LHCN-M2 (cell line): ENCODE measurements at regions not wholly inside any gene's neighbourhood (a gene's known extent, or its start where the extent isn't known, plus 50 kb on each side); places are given as distances from the start of the nearest gene placed in this dataset.

ENCODE experiments used
- DNase-seq: peaks from one replicate; pipeline ENCODE4 v3.0.0-alpha.2; 2012; ENCODE audit warnings: low read depth

DNA sequence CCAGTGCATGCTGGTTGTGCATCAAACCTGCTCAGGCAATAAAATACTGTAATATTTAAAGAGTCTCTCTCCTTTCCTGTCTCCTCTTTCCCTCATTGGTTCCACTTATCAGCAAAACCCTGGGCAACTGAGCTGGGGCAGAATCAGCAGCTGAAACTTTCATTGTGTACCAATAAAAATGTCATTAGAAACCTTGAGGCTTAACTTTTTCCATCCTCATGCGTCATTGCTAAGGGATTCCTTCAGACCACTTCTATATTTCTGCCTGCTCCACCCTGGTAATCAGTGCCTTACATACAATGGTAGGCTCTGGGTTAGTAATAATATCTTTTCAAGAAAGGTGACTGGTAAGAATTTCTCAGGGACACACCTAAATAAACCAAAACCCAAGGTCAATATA is 880.3 kb downstream of the RPA4 start:
- DNase-seq, result no peak

DNA sequence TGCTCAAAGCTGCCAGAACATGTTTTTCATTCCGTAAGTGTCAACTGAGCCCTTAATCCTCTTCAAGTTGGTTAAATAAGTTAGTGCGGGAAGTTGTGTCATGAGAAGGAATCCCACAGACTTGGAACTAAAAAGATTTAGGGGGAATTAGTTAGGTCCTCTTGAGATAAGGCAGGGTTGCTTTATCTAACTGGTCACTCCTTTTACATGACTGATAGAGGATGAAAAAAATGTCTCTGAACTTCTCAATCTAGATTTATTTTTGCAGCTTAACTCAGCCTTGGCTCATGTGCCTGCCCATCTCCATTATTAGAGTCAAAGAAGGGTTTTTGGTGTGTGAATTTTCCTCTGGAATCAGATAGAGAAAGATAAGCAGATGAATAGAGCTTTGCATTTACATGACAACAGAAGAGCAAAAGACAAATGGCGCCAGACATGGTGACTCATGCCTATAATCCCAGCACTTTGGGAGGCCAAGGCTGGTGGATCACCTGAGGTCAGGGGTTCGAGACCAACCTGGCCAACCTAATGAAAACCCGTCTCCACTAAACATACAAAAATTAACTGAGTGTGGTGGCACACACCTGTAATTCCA is 882.9 kb downstream of the RPA4 start:
- no peak for DNase-seq

DNA sequence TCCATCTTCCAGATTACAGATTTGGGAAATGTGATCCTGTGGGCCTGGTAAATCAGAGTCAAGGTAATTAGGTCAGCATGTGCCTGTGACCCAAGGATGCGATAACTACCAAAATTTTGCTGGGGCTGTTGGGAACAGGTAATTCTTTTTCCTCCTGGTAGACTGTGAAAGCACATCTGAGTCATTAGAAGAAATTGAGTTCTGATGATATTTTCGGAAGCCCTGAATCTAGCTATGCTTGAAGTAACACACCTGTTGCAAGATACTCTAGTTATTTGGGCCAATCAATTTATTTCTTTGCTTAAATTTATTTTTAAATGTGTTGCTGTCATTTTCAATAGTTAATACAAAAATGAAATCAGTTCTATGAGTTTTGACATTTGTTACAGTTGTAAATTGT is 903.6 kb downstream of the RPA4 start:
- DNase-seq, result no peak

DNA sequence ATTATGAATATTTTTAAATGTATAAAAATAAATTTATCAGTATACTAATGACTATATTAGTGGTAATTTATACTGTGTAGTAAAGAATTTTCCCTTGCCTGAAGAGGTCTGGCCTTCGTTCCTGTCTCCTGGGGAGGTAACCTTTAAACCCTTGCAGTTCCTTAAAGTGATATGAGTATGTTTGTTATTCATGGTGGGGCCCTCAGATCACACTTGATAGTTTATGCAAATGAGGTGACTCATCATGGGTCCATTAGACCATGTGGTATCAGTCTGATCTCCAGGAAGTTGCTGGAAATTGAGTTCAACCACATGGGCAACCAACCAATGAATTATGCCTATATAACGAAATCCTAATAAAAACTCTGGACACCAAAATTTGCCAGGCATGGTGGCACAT is 904.1 kb downstream of the RPA4 start:
- no peak for DNase-seq

DNA sequence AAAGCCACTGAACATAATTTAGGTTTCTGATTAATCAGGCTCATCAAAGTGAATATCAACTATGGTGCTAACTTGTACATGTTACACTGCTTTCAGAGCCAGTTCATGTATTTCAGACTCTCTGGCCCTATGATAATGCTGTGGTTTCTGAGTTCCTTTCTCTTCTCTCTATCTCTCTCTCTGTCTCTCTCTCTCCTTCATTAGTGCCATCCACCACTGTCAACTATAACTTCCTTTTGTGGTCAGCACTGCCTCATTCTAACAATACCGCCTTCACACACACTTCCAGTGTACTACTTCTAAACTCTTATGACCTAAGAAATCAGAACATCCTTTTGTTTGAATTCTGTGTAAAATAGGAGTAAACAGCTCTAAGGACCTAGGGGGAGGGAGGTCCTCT is 907.1 kb downstream of the RPA4 start:
- no peak for DNase-seq

DNA sequence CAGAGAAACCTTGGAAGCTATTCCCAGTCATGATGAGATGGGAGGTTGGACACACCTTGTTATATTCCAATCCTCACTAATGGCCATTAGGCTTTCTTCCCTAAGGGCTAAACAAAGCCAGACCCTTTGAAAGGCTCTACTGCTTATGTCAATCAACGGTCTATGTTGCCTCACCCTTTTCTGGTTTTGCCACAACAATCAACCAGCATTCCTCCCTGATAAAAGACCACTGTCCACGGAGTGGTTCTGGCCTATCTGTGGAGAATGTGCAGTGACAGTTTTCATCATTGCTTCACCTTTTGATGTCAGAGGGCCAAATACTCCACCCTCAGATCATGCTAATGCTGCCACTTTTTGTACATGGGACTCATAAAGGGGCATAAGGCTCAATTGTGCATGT is 913.4 kb downstream of the RPA4 start:
- DNase-seq, result no peak

DNA sequence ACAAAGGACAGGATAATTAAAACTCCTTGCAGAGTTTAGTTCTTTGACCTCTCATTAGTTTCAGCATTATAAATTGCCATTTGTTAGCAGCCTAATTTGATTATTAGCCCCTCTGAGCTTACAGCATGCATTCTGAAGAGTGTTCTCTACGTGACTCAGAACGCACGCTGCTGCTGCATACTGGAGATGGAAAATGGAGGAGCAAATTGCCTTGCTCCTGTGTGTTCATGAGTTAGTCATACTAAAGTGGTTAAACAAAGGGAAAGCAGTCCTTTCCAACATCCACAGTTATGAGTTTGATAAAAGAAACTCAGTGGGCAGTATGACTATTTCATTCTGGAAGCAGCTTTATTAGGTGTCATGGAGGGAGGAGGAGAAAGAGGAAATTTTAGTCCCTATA is 922.5 kb downstream of the RPA4 start:
- DNase-seq, result no peak

DNA sequence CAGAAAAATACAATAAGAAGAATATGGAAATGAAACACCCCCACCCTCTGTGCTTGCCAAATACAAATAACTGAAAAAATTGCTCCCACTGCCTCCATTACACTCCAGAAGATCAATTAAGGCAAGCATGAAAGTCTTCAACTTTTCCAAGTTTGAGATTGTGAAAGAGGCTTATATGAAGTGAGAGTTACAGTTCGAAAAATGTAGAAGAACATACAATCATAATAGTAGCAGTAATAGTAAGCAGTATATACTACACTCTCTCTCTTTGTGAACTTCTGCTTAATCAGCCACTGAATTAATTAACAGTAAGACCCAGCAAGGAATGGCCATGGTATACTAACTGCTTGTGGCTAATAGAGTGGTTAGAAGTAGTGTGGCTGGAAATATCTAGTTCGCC is 923.2 kb downstream of the RPA4 start:
- no peak for DNase-seq

DNA sequence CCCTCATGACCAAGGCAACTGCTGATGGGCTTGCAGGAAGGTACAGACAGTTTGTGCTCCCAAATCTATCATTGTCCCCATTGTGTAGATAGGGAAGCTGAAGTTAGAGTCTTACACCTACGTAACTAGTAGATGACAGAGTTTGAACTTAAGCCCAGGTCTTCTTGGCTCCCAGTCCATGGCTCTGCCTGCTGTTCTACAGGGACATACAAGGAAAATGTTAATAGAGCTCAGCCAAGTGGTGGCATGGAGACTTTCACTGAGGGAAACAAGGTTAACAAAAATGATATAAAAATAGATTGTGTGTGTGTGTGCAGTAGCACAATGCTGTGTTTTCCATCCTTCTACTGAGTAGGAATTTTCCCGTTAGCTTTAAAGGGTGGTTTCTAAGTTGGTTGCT is 936.5 kb downstream of the RPA4 start:
- DNase-seq, result no peak

DNA sequence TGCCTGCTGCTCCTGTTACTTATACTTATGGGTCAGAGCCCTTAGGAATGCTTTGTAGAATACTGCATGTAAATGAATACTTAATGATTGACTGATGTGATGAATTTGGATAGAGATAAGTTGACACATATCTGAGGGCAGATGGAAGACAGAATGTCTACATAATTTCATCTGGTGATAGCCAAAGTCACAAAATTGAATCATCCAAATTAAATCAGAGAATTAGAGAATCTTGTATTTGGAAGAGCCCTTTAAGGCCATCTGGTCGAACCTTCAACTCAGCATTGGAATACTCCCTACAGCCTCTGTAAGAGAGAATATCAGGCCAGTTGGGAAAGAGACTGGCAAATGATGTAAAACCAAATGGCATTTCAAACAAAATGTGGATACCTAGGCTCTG is 944.8 kb downstream of the RPA4 start:
- DNase-seq, result no peak

DNA sequence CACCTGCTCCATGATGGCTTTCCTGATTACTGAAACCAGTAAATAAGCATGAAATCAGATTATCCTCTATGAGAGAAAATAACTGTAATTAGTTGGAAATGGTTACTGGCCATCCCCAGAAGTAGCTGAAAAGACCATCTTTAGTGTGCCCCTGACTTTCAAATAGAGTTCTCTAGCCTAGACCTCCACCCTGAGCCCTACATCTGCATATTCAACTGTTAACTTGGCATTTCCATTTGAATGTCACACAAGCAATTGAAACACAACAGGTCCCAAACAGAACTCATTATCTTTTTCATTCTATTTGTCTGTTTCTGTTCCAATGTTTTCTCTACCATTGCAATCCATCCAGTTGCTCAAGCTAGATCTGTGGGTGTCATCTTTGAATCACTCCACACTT is 952.3 kb downstream of the RPA4 start:
- DNase-seq, result no peak

DNA sequence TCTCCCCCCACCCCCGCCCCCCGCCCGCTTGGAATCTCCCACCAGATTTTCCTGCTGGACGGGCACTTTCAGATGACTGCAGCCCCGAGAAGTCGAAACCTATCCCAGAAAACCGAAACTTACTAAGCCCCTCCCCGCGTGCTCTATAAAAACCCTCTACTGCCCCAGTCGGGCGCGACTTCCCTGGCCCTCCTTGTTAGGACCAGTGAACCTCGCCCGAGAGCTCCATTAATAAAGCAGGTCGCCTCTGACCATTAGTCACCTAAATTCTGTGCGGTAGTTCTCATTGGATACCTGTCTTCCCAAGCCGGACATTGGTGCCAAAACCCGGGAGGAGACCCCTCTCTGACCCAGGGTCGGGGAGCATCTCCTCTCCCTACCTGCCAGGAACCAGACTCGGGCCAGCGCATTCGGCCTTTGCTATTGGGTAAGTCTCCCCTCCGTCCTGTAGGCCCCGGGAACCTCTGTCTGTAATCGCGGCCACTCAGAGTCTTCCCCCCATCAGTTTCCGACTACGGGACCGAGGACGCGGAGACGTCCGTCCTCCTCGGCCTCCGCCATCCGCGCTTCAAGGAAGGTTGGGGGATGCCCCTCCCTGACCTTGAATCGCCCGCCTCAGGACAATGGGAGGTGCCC is 958.0 kb downstream of the RPA4 start:
- no peak for DNase-seq

DNA sequence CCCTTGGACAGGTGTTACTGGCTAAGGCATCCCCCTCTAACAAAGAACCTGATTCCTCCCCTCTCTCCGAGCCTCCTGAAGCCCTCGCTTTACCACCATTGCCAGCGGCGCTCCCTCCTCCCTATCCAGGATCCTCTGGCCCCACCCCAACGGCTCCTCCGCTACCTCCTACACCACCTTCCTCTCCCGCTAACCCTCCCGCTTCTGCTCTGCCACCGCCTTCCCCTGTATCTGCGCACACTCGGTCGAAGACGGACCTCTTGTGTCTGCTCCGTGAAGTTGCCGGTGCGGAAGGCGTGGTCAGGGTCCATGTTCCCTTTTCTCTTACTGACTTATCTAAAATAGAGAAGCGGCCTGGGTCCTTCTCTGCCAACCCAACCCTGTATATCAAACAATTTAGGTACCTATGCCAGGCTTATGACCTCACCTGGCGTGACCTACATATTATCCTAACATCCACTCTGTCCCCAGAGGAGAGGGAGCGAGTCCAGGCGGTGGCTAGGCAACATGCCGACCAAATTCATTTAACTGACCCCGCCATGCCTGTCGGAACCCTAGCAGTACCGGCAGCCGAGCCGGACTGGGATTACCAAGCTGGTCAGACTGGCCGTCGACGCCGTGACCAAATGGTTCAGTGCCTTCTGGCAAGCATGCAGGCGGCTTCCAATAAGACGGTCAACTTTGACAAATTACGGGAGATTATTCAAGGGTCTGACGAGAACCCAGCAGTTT is 958.9 kb downstream of the RPA4 start:
- DNase-seq, result no peak

DNA sequence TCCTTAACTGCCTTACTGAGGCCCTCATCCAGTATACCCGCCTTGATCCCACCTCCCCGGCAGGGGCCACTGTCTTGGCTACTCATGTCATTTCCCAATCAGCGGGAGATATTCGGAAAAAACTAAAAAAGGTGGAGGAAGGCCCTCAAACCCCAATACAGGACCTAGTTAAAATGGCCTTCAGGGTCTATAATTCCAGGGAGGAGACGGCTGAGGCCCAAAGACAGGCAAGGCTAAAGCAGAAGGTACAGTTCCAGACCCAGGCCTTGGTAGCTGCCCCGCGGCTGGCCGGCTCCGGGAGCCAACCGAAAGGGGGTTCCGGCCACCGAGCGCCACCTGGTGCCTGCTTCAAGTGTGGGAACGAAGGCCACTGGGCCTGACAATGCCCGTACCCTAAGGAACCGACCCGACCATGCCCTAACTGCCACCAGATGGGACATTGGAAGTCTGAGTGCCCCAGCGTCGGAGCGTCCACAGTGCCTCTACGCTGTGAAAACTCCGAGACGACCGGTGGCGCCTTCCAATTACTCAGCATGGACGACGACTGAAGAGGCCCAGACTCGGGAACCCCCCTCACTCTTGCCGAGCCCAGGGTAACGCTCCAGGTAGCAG is 959.6 kb downstream of the RPA4 start:
- DNase-seq, result no peak

DNA sequence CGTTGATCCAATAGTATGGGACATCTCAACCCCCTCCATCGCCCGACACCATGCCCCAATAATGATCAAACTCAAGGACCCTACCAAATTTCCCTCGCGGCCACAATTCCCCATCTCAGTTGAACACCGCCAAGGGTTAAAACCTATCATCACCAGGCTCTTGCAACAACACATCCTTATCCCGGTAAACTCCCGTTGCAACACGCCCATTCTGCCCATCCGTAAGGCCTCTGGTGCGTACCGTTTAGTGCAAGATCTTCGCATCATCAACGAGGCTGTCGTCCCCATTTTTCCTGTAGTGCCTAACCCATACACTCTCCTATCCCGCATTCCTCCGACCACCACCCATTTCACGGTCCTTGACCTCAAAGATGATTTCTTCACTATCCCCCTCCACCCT is 960.5 kb downstream of the RPA4 start:
- no peak for DNase-seq

DNA sequence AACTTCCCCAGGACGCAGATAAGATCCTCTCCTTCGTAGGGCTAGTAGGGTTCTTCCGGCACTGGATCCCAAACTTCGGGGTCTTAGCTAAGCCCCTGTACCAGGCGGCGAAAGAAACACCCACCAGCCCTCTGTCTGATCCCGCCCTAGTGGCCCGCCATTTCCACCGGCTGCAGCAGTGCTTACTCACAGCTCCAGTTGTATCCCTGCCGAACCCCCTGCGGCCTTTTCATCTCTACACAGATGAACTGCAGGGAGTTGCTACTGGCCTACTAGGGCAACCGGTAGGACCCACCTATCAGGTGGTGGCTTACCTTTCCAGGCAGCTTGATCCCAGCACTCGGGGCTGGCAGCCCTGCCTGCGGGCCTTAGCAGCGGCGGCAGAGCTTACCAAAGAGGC is 961.2 kb downstream of the RPA4 start:
- DNase-seq, result no peak

DNA sequence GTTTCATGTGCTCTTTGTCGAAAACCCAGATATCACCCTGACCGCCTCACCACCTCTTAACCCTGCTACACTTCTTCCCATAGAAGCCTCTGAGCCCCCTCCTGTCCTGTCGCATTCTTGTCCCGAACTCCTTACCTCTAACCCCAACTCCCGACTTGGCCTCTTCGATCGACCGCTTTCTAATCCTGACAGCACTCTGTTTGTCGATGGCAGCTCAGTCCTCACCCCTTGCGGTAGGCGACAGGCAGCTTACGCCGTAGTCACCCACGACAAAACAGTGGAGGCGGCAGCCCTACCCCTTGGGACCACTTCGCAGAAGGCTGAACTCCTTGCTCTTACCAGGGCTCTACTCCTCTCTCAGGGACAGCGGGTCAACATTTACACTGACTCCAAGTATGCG is 961.7 kb downstream of the RPA4 start:
- DNase-seq, result no peak

DNA sequence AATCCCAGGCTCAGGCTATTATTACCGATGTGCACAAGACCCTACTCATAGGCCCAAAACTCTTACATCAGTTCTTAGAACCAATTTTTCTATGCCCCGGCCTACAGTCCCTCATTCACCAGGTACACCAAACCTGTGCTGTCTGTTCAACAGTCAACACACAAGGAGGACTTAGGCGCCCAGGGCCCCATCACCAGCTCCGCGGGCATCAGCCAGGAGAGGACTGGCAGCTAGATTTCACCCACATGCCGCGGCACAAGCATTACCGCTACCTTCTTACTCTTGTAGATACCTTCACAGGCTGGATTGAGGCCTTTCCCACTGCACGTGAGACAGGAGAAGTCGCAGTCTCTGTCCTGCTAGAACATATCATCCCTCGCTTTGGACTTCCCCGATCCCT is 962.5 kb downstream of the RPA4 start:
- no peak for DNase-seq

DNA sequence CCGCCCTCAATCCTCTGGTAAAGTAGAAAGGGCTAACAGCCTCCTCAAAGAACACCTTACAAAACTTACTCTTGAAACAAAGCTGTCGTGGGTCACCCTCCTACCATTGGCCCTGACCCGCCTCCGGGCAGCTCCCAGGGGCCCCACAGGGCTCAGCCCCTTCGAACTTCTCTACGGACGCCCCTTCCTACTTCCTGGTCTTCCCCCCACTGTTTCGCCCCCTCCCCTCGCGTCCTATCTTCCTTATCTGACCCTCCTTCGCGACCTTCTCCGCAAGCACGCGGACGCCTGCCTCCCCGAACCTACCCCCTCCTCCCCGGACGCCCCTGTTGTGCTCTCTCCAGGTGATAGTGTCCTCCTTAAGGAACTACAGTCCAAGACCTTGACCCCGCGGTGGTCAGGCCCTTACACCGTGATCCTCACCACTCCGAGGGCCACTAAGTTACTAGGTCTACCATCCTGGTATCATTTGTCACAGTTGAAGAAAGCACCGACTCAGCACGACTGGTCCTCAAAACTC is 963.1 kb downstream of the RPA4 start:
- DNase-seq, result no peak

DNA sequence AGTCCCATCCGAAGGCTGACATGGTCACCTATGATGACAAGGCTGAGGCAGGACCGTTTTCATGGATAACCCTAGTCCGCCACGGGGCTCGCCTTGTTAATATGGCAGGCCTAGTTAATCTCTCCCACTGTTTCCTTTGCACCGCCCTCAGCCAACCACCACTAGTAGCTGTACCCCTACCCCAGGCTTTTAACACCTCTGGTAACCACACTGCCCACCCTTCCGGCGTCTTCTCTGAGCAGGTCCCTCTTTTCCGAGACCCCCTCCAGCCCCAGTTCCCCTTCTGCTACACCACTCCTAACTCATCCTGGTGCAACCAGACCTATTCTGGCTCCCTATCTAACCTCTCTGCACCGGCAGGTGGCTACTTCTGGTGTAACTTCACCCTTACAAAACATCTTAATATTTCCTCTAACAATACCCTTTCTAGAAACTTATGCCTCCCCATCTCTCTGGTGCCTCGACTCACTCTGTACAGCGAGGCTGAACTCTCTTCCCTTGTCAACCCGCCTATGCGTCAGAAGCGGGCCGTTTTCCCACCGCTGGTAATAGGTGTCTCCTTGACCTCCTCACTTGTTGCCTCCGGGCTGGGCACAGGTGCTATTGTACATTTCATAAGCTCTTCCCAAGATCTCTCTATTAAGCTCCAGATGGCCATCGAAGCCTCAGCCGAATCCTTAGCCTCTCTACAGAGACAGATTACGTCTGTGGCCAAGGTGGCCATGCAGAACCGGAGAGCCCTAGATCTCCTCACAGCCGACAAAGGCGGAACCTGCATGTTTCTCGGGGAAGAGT is 964.4 kb downstream of the RPA4 start:
- no peak for DNase-seq

DNA sequence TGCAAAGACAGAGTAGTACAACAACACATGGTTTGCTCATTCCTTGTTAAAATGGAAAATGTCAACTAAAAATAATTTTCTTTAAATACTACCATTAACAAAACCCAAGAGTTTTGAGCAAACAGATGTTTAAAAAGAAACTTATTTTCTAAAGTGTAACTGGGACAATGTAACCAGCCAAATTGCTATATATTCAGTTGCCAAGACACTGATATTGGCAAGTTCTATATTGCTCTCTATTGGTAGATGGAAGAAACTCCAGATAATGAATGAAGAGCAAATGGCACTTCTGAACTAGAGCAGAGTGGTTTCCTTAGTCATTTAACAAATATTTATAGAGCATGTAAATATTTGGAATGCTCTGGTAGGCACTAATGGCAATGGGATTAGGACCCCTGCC is 966.2 kb downstream of the RPA4 start:
- no peak for DNase-seq

DNA sequence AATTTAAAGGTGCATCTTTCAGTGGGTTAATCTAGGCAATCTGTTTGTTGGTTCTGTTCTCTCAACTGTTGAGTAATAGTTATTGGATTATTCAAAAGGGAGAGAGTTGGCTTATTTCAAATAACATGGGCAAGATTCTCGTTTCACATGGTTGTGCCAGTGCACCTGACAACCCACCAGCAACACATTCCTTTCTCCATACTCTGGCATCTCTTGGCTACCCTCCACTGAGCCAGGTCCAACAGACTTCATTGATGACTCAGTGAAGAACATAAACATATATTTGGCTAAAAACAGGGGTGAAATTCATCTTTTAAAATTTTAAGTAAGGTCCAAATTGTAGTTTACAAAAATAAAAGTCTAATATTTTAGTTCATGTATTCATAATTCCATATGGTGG is 967.2 kb downstream of the RPA4 start:
- DNase-seq, result no peak
